ENCODE measurements at regions not wholly inside any gene's neighbourhood (a gene's known extent, or its start where the extent isn't known, plus 50 kb on each side); places are given as distances from the start of the nearest gene placed in this dataset.
A peak's percentile ranks its signal among the peaks of the same experiment; 100 is the strongest.

DNA sequence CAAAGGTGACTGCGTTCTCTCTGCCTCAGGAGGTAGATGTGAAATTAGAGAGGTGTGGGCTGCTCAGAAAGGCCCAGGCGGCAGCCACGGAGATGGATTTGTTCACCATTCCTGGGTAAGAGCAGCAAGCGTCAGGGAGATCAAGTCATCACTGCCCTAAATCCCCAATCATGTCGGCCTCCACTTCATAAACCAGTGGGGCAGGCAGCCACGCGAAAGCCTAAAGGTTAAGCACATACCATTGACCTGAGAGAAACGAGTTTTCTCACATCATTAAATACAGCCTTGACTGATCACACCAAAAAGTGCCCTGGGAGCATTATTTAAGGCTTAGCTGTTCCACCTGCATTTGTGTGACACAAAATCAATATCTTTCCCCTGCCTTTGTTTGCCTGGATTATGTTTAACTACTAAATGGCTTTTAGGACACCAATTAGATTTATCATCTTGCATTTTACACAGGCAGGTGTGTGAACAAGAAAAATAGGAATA, 50.7 kb upstream of the FOXB1 start:
- DNase-seq, result no peak

DNA sequence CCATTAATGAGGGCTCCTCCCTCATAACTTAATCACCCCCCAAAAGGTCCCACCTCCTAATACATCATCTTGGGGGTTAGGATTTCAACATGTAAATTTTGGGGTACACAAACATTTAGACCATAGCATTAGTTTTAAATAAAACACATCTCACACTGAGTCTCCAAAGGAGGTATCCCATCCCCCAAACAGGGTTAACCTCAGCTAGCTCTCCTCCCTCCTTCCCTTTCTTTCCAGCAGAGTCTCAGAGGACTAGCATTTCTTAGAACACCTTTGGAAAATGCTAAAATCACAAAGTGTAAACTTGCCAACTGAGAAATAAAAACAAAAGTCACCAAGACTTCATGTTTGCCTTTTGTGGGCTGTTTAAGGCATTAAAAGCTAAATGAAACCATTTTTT, 51.2 kb upstream of the FOXB1 start:
- DNase-seq, result no peak

DNA sequence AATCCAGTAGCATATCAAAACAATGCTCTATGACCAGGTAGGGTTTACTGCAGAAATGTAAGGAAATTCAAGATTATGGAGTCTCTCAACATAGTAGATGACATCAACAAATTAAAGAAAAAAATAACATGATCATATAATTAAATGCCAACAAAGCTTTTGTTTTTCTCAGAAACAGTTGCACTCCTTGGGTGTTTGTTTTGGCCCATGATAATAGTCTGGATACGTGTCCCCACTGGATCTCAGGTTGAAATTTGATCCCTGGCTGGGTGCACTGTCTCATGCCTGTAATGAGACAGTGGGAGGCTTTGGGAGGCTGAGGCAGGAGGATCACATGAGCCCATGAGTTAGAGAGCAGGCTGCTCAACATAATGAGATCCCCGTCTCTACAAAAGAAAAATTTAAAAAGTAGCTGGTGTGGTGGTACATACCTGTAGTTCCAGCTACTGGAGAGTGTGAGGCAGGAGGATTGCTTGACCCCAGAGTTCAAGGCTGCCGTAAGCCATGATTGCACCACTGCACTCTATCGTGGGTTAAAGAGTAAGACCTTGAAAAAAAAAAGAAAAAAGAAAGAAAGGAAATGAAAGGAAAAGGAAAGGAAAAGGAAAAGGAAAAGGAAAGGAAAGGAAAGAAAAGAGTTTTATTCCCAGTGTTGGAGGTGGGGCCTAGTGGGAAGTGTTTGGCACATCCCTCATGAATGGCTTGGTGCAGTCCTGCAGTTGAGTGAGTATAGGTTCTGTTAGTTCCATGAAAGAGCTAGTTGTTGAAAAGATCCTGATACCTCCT, 53.3 kb upstream of the FOXB1 start:
- no peak for DNase-seq

DNA sequence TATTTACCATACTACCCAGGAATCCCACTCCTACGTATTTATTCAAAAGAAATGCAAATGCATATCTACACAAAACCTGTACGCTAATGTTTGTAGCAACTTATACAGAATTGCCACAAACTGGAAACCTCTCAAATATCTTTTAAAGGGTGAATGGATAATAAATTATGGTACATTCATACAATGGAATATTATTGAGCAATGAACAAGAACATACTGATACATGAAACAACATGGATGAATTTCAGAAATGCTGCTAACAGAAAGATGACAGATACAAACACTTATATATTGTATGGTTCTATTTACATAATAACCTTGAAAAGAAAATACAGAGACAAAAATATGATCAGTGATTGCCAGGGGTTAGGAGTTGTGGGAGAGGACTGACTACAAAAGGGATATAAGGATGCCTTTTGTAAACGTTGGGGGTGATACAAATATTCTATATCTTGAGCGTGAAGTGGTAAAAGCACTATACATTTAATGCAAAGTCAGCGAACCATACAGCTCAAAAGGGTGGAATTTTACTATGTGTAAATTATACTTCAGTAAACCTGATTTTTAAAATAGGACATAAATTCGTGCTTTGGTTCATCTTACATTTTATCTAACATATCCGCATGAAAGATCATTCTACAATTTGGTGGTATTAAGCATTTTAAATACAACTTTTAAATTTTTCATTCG, 55.0 kb upstream of the FOXB1 start:
- no peak for DNase-seq

DNA sequence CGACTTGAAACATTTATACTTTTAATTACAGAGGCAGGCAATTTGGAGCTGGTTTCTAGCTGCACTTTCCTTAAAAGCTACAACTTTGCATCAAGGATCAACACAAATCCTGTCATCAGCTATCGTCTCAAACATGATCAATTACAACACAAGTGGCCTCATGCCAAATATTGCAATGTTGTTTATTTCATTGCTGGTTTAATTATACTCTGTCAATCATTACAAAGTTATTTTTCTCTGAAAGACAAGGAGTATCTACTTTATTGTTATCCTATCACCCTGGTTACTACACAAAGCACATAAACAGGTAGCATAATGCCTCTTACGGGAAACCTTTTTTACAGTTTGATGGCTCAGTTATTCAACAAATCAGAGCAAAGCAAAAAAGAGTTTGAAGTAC, 58.0 kb upstream of the FOXB1 start:
- DNase-seq, result no peak

DNA sequence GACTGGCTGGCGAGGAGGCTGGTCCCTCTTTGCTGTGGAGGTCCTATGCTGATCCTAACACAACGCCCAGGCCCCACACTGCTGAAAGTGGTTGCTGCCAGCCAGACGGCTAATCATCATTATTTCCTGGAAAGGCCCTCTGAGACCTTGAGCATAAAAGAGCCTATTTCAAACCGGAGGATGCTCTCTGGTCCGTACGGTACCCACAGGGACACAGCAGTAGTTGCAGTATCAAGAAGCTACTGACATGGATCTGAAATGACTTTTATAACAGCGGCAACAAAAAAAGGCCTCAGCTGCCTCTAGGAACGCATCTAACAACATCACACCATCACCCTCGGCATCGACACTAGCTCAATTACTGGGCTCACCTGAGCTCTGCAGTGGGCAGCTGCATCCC, 59.1 kb upstream of the FOXB1 start:
- DNase-seq, result no peak

DNA sequence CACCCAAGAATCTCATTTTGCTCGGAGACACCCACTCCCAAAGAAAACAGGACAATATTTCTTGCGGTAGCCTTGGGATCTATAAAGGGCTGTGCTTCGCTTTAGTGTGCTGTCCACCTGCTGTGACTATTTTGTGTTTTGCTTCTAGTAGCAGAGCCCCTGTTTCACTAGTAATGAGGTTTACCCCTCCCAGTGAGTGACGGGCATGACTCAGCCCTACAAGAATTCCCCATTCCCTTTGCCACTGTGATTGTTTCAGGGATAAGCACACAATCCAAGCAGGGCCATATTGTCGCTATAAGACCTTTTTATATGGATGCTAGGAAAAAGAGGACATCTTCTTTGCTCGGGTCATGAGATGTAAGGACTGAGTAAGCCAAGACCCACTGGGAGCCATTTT, 62.5 kb upstream of the FOXB1 start:
- DNase-seq, result no peak

DNA sequence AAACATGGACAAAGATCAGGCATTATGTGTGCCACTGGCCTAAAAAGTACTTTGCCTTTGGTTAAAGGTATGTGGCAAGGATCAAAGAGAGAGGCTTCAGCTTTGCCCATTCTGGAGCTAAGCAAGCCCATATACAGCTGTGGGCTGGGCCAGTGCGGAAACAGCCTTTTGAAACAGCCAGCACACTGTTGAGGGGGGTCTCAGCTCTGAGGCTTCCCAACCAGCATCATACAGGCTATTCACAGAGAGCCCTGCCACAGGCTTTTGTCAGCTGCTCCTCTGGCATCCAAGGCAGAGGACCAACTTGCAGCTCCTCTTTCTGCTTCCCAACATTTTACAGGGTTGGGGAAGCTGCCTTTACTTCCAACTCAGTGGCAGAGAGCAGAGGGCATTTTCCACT, 63.2 kb upstream of the FOXB1 start:
- DNase-seq, result no peak

DNA sequence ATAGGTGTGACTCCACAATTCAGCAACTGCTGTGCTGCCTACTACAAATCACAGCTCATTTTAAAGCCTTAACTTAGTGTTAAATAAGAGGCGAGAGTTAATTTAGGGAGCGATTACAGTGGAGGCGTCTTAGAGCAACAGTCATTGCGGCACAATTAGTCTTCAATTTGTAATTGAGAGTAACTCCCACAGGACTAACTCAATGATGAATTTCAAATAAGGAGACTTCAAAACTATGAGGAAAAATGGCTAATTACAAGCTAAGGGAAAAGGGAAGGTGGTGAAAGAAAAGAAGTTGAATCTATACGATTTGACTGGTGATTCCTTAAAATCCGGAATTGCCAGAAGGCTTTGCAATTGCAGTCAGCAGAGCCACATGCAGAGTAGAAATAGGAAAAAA, 63.7 kb upstream of the FOXB1 start:
- DNase-seq, result no peak

DNA sequence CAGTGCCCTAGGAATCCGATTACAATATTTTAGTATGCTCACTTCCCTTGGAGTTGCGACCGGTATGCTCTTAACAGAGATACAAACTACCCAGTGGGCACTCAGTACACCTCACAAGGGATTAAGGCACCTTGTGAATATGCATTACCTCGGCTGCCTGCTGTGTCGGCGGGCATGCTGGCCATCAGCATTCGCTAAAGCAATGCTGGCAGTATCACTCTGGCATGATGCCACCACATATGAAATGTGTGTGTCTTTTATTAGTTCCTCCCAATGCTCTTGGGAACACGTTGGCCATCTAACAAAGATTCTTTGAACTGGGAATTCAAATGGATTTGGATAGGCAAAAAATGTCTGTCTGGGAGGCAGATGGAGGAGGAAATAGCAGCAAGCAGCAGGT, 67.4 kb upstream of the FOXB1 start:
- no peak for DNase-seq

DNA sequence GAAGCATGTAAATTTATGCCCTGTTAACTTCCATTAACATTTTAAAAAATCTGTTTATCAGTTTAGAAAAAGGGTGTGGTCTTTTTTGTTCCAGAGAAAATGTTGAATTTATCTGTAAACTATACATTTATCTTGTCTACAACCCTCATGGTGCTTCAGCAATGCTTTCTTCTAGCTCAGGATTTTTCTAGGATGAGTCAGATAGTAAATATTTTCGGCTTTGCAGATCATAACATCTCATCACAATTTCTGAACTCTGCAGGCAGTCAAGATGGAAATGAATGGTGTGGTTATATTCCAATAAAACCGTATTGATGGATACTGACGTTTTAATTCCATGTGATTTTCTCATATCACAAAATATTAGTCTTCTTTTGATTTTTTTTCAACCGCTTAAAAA, 70.5 kb upstream of the FOXB1 start:
- no peak for DNase-seq

DNA sequence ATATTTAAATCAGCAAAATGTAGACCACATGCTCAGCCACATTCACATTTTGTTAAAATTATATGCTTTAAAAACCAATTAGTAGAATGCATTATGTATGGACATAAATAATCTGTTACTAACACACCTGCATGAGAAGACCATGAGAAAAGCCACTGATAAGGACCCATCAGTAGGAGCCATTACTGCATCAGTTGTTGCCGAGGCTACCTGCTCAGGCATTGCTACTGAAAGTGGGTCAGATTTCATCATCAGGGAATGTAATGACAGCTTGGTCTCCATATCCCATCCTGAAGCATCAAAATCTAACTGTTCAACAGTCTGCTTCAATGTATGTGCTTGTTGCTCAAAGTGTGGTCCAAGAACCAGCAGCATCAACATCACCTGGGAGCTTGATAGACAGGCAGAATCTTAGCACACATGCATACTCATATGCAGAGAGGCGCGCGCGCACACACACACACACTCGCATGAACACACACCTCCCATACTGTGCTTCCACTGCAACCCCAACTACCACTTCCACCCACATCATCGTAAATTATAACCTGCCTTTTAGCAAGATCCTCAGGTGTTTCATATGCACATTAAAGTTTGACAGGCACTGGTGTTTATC, 72.4 kb upstream of the FOXB1 start:
- no peak for DNase-seq

DNA sequence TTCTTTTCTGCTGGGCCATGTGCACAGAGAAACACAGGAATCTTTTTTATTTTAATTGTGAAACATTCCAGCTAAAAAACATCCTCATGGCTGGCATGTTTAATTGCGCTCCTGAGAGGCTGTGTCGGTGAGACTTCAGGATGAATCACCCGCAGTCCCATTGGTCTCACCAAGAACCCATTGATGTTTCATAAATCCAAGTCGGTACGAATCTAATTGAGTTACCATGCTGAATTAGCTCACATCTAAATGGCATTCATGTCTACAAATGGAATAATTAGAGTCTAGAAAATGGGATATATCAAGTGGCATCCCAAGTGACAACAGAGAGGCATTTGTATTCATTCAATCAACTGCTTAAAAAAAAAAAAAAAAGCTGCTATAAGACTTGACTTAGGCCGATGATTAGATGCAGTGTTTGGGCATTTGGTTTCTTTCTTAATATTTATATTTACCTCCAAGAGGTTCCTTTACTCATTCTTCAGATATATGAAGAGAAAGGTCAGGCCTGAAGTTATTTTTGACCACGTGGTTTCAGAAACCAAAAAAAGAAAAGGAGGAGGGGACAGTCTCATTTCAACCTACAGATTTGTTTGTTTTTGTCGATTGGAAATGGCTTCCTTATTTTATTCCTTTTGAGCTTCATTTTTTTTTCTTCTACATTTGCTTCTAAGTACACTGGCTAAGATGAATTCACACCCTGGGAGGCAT, 79.1 kb upstream of the FOXB1 start:
- no peak for DNase-seq

DNA sequence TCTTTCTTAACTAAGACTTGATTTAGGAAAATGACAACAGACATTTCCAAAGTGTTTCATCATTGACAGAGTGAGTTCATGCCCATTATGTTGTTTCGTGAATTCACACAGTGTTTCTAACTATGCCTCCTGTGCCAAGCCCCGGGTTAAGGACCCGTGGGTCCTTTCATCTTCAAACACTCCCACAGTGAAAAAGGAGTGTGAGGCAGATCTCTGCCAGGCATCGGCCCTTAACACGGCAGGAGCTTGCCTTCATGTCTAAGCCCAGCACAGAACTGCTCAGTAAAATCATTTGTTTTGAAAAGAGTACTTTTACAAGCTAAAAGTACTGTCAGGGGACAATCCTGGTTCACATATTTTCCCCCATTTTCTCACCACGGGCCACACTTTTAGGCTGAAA, 80.0 kb upstream of the FOXB1 start:
- DNase-seq, result no peak

DNA sequence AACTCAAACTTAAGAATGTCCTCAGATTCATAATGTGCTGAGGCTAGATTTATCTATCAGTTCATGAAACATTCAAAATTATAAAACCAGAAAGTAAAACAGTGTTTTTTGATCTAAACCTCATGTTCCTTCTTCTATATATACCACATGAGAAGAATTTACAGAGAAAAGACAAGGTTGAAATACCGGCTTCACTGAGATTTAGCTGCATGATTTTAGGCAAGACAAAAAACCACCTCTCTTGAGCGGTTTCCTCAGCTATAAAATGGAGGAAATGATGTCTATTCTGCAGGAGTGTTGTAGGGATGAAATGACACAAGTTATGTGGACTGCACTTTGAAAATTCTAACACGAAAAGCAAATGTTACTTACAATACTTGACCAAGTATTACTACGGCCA, 80.6 kb upstream of the FOXB1 start:
- no peak for DNase-seq

DNA sequence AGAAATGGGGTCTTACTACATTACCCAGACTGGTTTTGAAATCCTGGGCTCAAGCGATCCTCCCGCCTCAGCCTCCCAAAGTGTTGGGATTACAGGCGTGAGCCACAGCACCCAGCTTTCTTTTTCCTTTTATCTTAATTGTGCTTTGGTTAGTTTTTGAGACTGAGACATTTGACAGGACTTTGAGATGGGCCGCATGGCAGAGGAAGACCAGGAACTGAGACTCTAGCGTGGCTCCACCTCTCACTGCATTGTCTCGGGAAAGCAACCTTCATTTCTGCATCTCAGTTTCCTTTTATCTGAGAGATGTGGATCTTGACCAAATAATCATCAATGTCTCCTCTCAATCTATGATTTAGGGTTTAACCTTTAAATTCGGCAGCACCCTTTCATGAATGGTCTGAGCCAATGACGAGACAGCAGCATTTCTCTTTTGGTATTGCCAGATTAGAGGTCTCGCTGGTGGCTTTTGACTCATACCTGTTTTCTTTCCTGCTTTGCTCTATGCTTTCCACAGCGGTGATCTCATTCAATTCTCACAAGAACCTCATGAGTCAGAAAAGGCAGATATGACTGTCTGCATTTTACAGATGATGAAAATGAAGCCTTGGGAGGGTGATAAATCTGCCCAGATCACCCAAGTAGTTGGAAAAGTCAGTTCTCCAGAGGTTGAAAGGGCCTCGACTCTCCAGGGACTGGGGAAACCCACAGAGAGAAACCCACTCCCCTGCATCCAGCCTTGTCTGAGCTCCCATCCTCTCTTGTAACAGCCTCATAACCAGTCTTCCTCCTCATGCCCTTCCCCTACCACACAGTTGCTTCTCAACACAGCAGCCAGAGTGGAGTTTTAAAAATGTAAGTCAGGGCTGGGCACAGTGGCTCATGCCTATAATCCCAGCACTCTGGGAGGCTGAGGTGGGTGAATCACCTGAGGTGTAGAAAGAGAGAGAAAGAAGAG, 84.8 kb upstream of the FOXB1 start:
- peak; percentile 62 for DNase-seq

DNA sequence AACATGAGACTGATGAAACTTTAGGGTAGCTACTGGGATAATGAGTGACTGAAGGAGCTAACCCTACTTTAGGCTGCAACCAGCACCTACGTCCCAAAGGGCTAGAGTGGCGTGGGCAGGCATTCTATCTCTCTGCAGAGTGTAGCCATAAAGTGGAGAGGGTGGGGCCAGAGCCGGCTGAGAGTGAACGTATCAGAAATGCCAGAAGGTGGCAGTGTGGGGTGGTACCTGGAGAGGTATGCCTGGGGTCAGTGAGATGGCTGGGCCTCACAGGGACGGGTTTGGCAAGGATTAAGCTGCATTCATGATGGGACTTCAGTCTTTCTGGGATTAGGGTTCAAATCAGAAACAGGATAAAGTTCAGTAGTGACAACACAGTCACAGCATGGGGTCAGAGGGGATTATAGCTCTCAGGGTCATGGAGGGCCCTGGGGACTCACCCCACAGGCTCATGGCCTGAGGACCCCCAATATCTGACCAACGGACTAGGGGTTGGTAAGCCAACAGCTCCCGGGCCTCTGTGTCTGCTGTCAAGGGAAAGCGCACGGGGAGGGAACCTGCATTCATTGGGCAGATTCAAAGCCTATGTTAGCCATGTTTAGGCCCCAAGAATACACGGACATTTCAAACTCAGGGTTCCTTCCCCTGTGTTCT, 86.5 kb upstream of the FOXB1 start:
- DNase-seq, result peak; percentile 85

DNA sequence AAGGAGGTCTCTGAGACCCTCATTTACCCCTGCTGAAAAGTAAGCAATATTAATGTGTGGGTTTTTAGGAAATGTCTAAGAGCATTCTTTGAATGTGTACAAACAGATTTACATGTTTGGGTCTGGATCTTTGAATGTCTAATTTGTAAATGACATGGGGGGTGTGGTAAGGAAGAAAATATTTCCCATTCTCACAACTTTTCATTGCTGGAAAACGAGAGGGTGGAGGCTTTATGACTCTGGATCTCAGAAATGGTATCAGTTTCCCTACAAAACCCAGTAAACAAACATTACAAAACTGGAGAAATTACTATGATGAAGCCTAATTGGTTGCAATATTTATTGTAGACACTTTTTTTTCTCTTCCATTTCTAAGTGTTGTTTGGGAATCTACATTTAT, 98.1 kb upstream of the FOXB1 start:
- no peak for DNase-seq

DNA sequence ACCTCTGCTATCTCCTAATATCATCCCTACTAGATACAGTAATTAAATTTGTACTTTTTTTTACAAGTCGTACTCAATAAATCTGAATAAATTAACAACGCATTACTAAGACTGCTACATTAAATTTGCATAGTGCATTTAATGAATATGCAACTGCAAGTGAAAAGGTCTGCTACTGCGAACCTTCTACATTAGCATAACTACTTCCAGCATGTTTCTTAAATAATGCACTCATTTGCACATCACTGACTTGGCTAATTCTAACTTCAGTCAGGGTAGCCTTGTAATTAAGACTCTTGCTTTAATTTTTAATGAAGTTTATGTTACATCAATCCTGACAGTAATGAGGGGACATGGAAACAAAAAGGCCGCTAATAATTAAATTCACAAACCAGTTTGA, 98.9 kb upstream of the FOXB1 start:
- no peak for DNase-seq

DNA sequence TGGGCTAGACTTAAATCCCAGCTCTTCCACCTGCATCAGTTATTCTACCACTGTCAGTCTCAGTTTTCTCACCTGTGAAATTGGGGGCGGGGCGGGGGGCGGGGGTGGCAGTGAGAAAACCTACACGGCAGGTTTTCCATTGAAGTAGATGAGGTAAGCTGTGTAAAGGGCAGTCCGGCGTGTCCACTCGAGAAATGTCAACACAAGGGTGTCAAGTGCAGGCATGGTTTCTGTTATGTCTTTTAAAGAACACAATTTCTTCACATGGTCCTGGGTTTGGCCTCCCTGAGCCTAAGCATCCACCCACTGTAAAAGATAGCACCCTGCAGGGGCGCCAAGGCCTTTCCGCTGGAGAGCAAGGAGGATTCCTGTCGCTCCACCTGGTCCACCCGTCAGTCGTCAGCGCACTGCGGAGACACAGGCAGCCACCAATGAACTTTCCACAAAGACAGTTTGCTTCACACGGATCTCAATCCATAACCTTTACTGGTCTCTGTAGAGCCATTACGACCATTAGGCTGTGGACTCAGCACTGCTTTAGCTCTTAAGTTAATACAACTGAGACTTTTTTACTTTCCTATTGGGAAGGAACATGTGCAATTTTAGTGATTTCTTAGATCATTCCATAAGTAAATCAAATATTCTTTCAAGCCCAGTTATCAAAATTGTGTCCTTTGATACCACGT, 99.5 kb upstream of the FOXB1 start:
- DNase-seq, result no peak

DNA sequence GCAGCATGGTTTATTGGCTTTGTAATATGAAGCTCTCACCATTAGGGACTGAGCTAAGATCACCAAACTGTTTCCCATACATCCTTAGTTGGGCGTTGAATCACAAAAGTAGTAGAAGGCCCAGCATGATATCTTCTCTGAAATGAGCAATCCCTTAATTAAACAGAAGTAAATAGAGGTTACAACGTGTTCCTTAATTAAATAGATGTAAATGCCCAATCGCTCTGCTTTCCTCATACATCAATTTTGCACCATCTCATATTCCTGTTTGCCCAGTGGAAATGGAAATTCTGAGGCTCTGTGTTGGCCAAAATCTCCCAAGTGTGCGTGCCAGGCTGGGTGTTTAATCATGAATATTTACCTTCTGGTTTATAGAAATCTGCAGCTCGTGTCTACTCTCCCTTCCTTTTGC, 107.4 kb upstream of the FOXB1 start:
- DNase-seq, result no peak

All from stimulated activated CD8-positive, alpha-beta memory T cell treated with anti-CD3 and anti-CD28 coated beads, Interleukin-4, amount 100 ng/mL, for 48 hours (primary cell).